Calu3 (cell line): ENCODE measurements at regions not wholly inside any gene's neighbourhood (a gene's known extent, or its start where the extent isn't known, plus 50 kb on each side); places are given as distances from the start of the nearest gene placed in this dataset.

ENCODE experiments used
- BruUV-seq: library from RNA; stranded (reverse); fragments of 400-500 nt; replicated peaks from 2 replicates; lab custom pipeline; 2021; lab: Mats Ljungman, UMichigan
- CTCF ChIA-PET: fragments of 300-600 bp; sonication (Branson Sonifier 250); formaldehyde crosslinking; loops from one replicate; lab custom pipeline; 2022; ENCODE audit warnings: antibody characterized with exemption; lab: Charles Lee
- DNase-seq: peaks from one replicate; pipeline ENCODE4 v3.0.0; 2022
- H3K27ac Mint-ChIP-seq: one replicate; pipeline ENCODE4 v1.8.0; 2022; ENCODE audit warnings: mixed read lengths; ENCODE audit not compliant: unreplicated experiment
- H3K27me3 Mint-ChIP-seq: one replicate; pipeline ENCODE4 v1.8.0; 2022; ENCODE audit warnings: mixed read lengths; ENCODE audit not compliant: unreplicated experiment
- H3K36me3 Mint-ChIP-seq: one replicate; pipeline ENCODE4 v1.8.0; 2022; ENCODE audit warnings: mild to moderate bottlenecking, moderate library complexity, mixed read lengths; ENCODE audit not compliant: insufficient read depth, unreplicated experiment
- H3K4me1 Mint-ChIP-seq: one replicate; pipeline ENCODE4 v1.8.0; 2022; ENCODE audit warnings: mild to moderate bottlenecking, low read depth, mixed read lengths; ENCODE audit not compliant: unreplicated experiment
- H3K4me3 Mint-ChIP-seq: one replicate; pipeline ENCODE4 v1.8.0; 2022; ENCODE audit warnings: mild to moderate bottlenecking, low read depth, moderate library complexity, mixed read lengths; ENCODE audit not compliant: unreplicated experiment
- H3K9me3 Mint-ChIP-seq: one replicate; pipeline ENCODE4 v1.8.0; 2022; ENCODE audit warnings: low read depth, mixed read lengths; ENCODE audit not compliant: unreplicated experiment
- CTCF ChIP-seq: fragments of 200-600 bp; IDR thresholded peaks from one replicate; pipeline ENCODE4 v1.8.0; 2022; ENCODE audit warnings: antibody characterized with exemption; ENCODE audit not compliant: unreplicated experiment
- intact Hi-C: fragments of 100-400 bp; cut with micrococcal nuclease; formaldehyde crosslinking; loops from one replicate; pipeline ENCODE4 v1.10.0; 2022; ENCODE audit not compliant: unreplicated experiment

- DNase-seq: no peak
- Mint-ChIP-seq H3K4me3 (no peak overlapping the region), H3K36me3 (no peaks in the 10 kb centered on the region), H3K27me3 (no peaks in the 10 kb centered on the region), H3K4me1 (no peaks in the 10 kb centered on the region), H3K9me3 (no peaks in the 10 kb centered on the region), H3K27ac (no peak overlapping the region)
- no TSS peak for BruUV-seq
- no peak for TF ChIP-seq CTCF
- intact Hi-C loops: no loop called here
- CTCF ChIA-PET: no interaction called here
Observed at GRCh38 chr13:90568165-90568564, 779.3 kb upstream of the MIR17HG start.

- Mint-ChIP-seq H3K4me1 (no peaks in the 10 kb centered on the region), H3K27ac (no peak overlapping the region), H3K9me3 (no peaks in the 10 kb centered on the region), H3K4me3 (no peak overlapping the region), H3K36me3 (no peaks in the 10 kb centered on the region), H3K27me3 (no peaks in the 10 kb centered on the region)
- intact Hi-C loops: no loop called here
- no peak for TF ChIP-seq CTCF
- no peak for DNase-seq
- BruUV-seq: no TSS peak
- CTCF ChIA-PET: no interaction called here
Observed at GRCh38 chr13:90576067-90576466, 771.4 kb upstream of the MIR17HG start.

GRCh38 chr13:90577726-90578125, 769.8 kb upstream of the MIR17HG start:
- Mint-ChIP-seq H3K9me3 (no peaks in the 10 kb centered on the region), H3K27ac (no peak overlapping the region), H3K4me1 (no peaks in the 10 kb centered on the region), H3K27me3 (no peaks in the 10 kb centered on the region), H3K4me3 (no peak overlapping the region), H3K36me3 (no peaks in the 10 kb centered on the region)
- no TSS peak for BruUV-seq
- CTCF ChIA-PET: interaction anchor here (0.6 kb wide), 1 partner anchor 42 kb away, joined by 5 read pairs; no protein-coding TSS in a partner anchor
- DNase-seq: no peak
- no peak for TF ChIP-seq CTCF
- intact Hi-C loops: no loop called here

GRCh38 chr13:90585392-90585791, 762.1 kb upstream of the MIR17HG start:
- H3K4me1 Mint-ChIP-seq: no peaks in the 10 kb centered on the region
- H3K9me3 Mint-ChIP-seq: no peaks in the 10 kb centered on the region
- intact Hi-C loops: no loop called here
- H3K27ac Mint-ChIP-seq: no peak overlapping the region
- BruUV-seq: no TSS peak
- no peaks in the 10 kb centered on the region for H3K27me3 Mint-ChIP-seq
- no peaks in the 10 kb centered on the region for H3K36me3 Mint-ChIP-seq
- H3K4me3 Mint-ChIP-seq: no peak overlapping the region
- no peak for TF ChIP-seq CTCF
- no peak for DNase-seq
- CTCF ChIA-PET: no interaction called here
